ENCODE measurements at regions not wholly inside any gene's neighbourhood (a gene's known extent, or its start where the extent isn't known, plus 50 kb on each side); places are given as distances from the start of the nearest gene placed in this dataset.

GRCh38 chr1:71153826-71154225 is 73.0 kb upstream of the ZRANB2 start:
- Histone ChIP-seq H3K4me3 (ENCODE audit: low read depth in 2 of 2, low read length in 2 of 2) (no peak overlapping the region), H3K27me3 (ENCODE audit: control insufficient read depth, insufficient read depth, low read length) (no peaks in the 10 kb centered on the region), H3K27ac (ENCODE audit: low read length) (no peak overlapping the region), H3K4me1 (ENCODE audit: control insufficient read depth, insufficient read depth, low read length) (no peaks in the 10 kb centered on the region), H3K36me3 (ENCODE audit: control insufficient read depth, insufficient read depth, low read length) (no peaks in the 10 kb centered on the region), H3K9me3 (ENCODE audit: control insufficient read depth, insufficient read depth, low read depth, low read length) (no peaks in the 10 kb centered on the region)
- intact Hi-C loops (cut with micrococcal nuclease; ENCODE audit: unreplicated experiment) (no loop called here), in situ Hi-C loops (cut with HindIII; ENCODE audit: low pct_unique_long_range_greater_than_20kb, low sequenced_read_pairs) (no loop called here)
- ATAC-seq (no peak), DNase-seq (ENCODE audit: low read depth, low spot score) (no peak)
- ChIA-PET POLR2A (no interaction called here), CTCF (no interaction called here)
- TF ChIP-seq SIN3A (IDR thresholded peaks at IDR 0.05; ENCODE audit: borderline replicate concordance, insufficient read depth, low read depth, low read length) (no peak), POLR2AphosphoS5 (IDR thresholded peaks at IDR 0.05; ENCODE audit: low read depth, low read length) (no peak), TCF7L2 (IDR thresholded peaks at IDR 0.05; ENCODE audit: low read depth, low read length) (no peak)
- TF ChIP-seq, protein P1, sequence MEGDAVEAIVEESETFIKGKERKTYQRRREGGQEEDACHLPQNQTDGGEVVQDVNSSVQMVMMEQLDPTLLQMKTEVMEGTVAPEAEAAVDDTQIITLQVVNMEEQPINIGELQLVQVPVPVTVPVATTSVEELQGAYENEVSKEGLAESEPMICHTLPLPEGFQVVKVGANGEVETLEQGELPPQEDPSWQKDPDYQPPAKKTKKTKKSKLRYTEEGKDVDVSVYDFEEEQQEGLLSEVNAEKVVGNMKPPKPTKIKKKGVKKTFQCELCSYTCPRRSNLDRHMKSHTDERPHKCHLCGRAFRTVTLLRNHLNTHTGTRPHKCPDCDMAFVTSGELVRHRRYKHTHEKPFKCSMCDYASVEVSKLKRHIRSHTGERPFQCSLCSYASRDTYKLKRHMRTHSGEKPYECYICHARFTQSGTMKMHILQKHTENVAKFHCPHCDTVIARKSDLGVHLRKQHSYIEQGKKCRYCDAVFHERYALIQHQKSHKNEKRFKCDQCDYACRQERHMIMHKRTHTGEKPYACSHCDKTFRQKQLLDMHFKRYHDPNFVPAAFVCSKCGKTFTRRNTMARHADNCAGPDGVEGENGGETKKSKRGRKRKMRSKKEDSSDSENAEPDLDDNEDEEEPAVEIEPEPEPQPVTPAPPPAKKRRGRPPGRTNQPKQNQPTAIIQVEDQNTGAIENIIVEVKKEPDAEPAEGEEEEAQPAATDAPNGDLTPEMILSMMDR (IDR thresholded peaks at IDR 0.05): no peak
- TF ChIP-seq, protein P2, sequence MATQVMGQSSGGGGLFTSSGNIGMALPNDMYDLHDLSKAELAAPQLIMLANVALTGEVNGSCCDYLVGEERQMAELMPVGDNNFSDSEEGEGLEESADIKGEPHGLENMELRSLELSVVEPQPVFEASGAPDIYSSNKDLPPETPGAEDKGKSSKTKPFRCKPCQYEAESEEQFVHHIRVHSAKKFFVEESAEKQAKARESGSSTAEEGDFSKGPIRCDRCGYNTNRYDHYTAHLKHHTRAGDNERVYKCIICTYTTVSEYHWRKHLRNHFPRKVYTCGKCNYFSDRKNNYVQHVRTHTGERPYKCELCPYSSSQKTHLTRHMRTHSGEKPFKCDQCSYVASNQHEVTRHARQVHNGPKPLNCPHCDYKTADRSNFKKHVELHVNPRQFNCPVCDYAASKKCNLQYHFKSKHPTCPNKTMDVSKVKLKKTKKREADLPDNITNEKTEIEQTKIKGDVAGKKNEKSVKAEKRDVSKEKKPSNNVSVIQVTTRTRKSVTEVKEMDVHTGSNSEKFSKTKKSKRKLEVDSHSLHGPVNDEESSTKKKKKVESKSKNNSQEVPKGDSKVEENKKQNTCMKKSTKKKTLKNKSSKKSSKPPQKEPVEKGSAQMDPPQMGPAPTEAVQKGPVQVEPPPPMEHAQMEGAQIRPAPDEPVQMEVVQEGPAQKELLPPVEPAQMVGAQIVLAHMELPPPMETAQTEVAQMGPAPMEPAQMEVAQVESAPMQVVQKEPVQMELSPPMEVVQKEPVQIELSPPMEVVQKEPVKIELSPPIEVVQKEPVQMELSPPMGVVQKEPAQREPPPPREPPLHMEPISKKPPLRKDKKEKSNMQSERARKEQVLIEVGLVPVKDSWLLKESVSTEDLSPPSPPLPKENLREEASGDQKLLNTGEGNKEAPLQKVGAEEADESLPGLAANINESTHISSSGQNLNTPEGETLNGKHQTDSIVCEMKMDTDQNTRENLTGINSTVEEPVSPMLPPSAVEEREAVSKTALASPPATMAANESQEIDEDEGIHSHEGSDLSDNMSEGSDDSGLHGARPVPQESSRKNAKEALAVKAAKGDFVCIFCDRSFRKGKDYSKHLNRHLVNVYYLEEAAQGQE (IDR thresholded peaks at IDR 0.05; ENCODE audit: insufficient read depth in 1 of 2, low read depth in 2 of 2, low read length in 1 of 2): no peak
- no TSS peak for BruUV-seq (replicated peaks)

DNA sequence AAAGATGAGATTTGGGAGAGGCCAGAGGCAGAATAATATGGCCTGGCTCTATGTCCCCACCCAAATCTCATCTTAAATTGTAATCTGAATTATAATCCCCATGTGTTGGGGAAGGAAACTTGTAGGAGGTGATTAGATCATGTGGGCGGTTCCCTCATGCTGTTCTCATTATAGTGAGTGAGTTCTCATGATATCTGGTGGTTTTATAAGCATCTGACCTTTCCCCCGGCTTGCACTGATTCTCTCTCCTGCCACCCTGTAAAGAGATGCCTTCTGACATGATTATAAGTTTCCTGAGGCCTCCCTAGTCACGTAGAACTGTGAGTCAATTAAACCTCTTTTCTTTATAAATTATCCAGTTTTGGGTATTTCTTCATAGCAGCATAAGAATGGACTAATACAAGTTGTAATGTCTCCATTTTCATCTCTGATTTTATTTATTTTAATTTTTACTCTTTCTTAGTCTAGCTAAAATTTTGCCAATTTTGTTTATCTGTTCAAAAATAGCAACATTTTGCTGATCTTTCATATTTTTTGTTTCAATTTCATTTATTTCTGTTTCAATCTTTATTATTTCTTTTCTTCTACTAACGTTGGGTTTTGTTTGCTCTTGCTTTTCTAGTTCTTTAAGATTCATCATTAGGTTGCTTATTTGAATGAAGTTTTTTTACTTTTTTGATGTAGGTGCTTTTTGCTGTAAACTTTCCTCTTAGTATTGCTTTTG is 67.0 kb upstream of the ZRANB2 start:
- no TSS peak for BruUV-seq (replicated peaks)
- DNase-seq (ENCODE audit: low read depth, low spot score) (no peak), ATAC-seq (no peak)
- H3K4me1 ChIP-seq (ENCODE audit: control insufficient read depth, insufficient read depth, low read length): no peaks in the 10 kb centered on the region
- ChIA-PET CTCF (no interaction called here), POLR2A (no interaction called here)
- TF ChIP-seq, protein P2 (IDR thresholded peaks at IDR 0.05; ENCODE audit: insufficient read depth in 1 of 2, low read depth in 2 of 2, low read length in 1 of 2): no peak
- TF ChIP-seq TCF7L2 (IDR thresholded peaks at IDR 0.05; ENCODE audit: low read depth, low read length) (no peak), POLR2AphosphoS5 (IDR thresholded peaks at IDR 0.05; ENCODE audit: low read depth, low read length) (no peak), SIN3A (IDR thresholded peaks at IDR 0.05; ENCODE audit: borderline replicate concordance, insufficient read depth, low read depth, low read length) (no peak)
- TF ChIP-seq, protein P1 (IDR thresholded peaks at IDR 0.05): no peak
- no peaks in the 10 kb centered on the region for H3K9me3 ChIP-seq (ENCODE audit: control insufficient read depth, insufficient read depth, low read depth, low read length)
- no peaks in the 10 kb centered on the region for H3K36me3 ChIP-seq (ENCODE audit: control insufficient read depth, insufficient read depth, low read length)
- in situ Hi-C loops (cut with HindIII; ENCODE audit: low pct_unique_long_range_greater_than_20kb, low sequenced_read_pairs): no loop called here
- no peaks in the 10 kb centered on the region for H3K27me3 ChIP-seq (ENCODE audit: control insufficient read depth, insufficient read depth, low read length)
- H3K4me3 ChIP-seq (ENCODE audit: low read depth in 2 of 2, low read length in 2 of 2): no peak overlapping the region
- intact Hi-C loops (cut with micrococcal nuclease; ENCODE audit: unreplicated experiment): no loop called here
- H3K27ac ChIP-seq (ENCODE audit: low read length): no peak overlapping the region
